ENCODE measurements at regions not wholly inside any gene's neighbourhood (a gene's known extent, or its start where the extent isn't known, plus 50 kb on each side); places are given as distances from the start of the nearest gene placed in this dataset.

DNA sequence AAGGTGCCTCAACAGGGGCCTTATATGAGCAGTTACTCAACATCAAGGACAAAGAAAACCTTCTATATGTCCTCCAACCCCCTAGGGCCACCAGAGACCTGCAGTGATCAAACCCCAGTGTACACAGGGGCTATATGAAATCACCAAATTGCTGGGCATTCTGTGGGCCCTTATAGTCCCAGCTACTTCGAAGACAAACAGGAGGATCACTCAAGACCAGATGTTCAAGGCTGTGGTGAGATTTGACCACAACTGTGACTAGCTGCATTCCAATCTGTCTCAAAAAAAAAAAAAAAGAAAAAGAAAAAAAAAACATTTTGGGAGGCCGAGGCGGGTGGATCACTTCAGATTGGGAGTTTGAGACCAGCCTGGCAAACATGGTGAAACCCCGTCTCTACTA, 51.0 kb upstream of the PRB2 start:
- no peak overlapping the region for H3K27ac ChIP-seq
- intact Hi-C loops (cut with DNase I): no loop called here
- no peak for TF ChIP-seq POLR2A (IDR thresholded peaks at IDR 0.05)
- no peak for TF ChIP-seq CTCF (IDR thresholded peaks at IDR 0.05)
- H3K4me3 ChIP-seq: no peak overlapping the region
- 70 to 82% methylated on average over 4 of the region's 4 CpGs for WGBS, 2 donors
- no peak for DNase-seq
- no peaks in the 10 kb centered on the region for H3K27me3 ChIP-seq
- H3K9me3 ChIP-seq: no peaks in the 10 kb centered on the region
- H3K36me3 ChIP-seq: no peaks in the 10 kb centered on the region
- H3K4me1 ChIP-seq: no peaks in the 10 kb centered on the region

- DNase-seq: no peak
- Histone ChIP-seq H3K27ac (no peak overlapping the region), H3K9me3 (no peaks in the 10 kb centered on the region), H3K27me3 (no peaks in the 10 kb centered on the region), H3K4me1 (no peaks in the 10 kb centered on the region), H3K4me3 (no peak overlapping the region), H3K36me3 (no peaks in the 10 kb centered on the region)
- 57 to 70% methylated on average over 9 to 11 of the region's 20 CpGs for WGBS, 2 donors
- intact Hi-C loops (cut with DNase I): no loop called here
- TF ChIP-seq POLR2A (IDR thresholded peaks at IDR 0.05) (no peak), CTCF (IDR thresholded peaks at IDR 0.05) (no peak)
Observed at GRCh38 chr12:11457996-11458645, 62.8 kb upstream of the PRB2 start.

GRCh38 chr12:11460343-11461023, 65.1 kb upstream of the PRB2 start:
- Histone ChIP-seq H3K27me3 (no peaks in the 10 kb centered on the region), H3K4me3 (no peak overlapping the region), H3K36me3 (no peaks in the 10 kb centered on the region), H3K27ac (no peak overlapping the region), H3K9me3 (no peaks in the 10 kb centered on the region), H3K4me1 (no peaks in the 10 kb centered on the region)
- no peak for DNase-seq
- TF ChIP-seq CTCF (IDR thresholded peaks at IDR 0.05) (no peak), POLR2A (IDR thresholded peaks at IDR 0.05) (no peak)
- 47 to 59% methylated on average over 1 of the region's 1 CpG for WGBS, 2 donors
- intact Hi-C loops (cut with DNase I): no loop called here

GRCh38 chr12:11461433-11461832, 66.1 kb upstream of the PRB2 start:
- Histone ChIP-seq H3K36me3 (no peaks in the 10 kb centered on the region), H3K9me3 (no peaks in the 10 kb centered on the region), H3K27me3 (no peaks in the 10 kb centered on the region), H3K27ac (no peak overlapping the region), H3K4me1 (no peaks in the 10 kb centered on the region), H3K4me3 (no peak overlapping the region)
- intact Hi-C loops (cut with DNase I): no loop called here
- 49 to 50% methylated on average over 4 of the region's 4 CpGs for WGBS, 2 donors
- DNase-seq: no peak
- TF ChIP-seq CTCF (IDR thresholded peaks at IDR 0.05) (no peak), POLR2A (IDR thresholded peaks at IDR 0.05) (no peak)

- Histone ChIP-seq H3K27me3 (no peaks in the 10 kb centered on the region), H3K27ac (no peak overlapping the region), H3K4me1 (no peaks in the 10 kb centered on the region), H3K4me3 (no peak overlapping the region), H3K36me3 (no peaks in the 10 kb centered on the region), H3K9me3 (no peaks in the 10 kb centered on the region)
- TF ChIP-seq CTCF (IDR thresholded peaks at IDR 0.05) (no peak), POLR2A (IDR thresholded peaks at IDR 0.05) (no peak)
- no peak for DNase-seq
- intact Hi-C loops (cut with DNase I): no loop called here
- WGBS, 2 donors: 13 to 50% methylated on average over 1 of the region's 1 CpG
Observed at GRCh38 chr12:11477110-11477509, 81.7 kb upstream of the PRB2 start.

Measured in esophagus squamous epithelium (tissue), 5 donors.